Transverse colon (tissue), 4 donors: ENCODE measurements at regions not wholly inside any gene's neighbourhood (a gene's known extent, or its start where the extent isn't known, plus 50 kb on each side); places are given as distances from the start of the nearest gene placed in this dataset.

Experiments used
- DNase-seq: peaks from one replicate; pipeline ENCODE4 v3.0.0-alpha.2; 2019
- H3K27ac ChIP-seq, 4 donors: fragments of 200-600 bp; sonication (generic); 2 replicates each; pipeline ENCODE4 v1.5.1; 2016 to 2018; ENCODE audit warnings: inconsistent platforms in 4 of 4
- H3K27me3 ChIP-seq: fragments of 200-600 bp; sonication (generic); 2 replicates; pipeline ENCODE4 v1.5.1; 2017; ENCODE audit warnings: inconsistent platforms
- H3K36me3 ChIP-seq, 4 donors: fragments of 200-600 bp; sonication (generic); 2 replicates each; pipeline ENCODE4 v1.5.1; 2017 to 2019; ENCODE audit warnings: inconsistent platforms in 4 of 4
- H3K4me1 ChIP-seq, 4 donors: fragments of 200-600 bp; sonication (generic); 2 replicates each; pipeline ENCODE4 v1.5.1; 2017 to 2020; ENCODE audit warnings: inconsistent platforms in 4 of 4
- H3K4me3 ChIP-seq, 4 donors: fragments of 200-600 bp; sonication (generic); 1 replicate in 1 of 4; 2 replicates in 3 of 4; pipeline versions ENCODE4 v1.5.1 to v1.6.1; 2017 to 2019; ENCODE audit warnings: inconsistent platforms in 4 of 4
- H3K9me3 ChIP-seq, 2 donors: fragments of 200-600 bp; sonication (generic); 2 replicates each; pipeline ENCODE4 v1.5.1; 2017 to 2019; ENCODE audit warnings: inconsistent platforms in 2 of 2
- EP300 ChIP-seq: sonication (generic); formaldehyde crosslinking; IDR thresholded peaks from one replicate; pipeline ENCODE4 v1.6.1; 2017; ENCODE audit warnings: antibody characterized with exemption, low read depth
- POLR2A ChIP-seq: fragments of 450-650 bp; IDR thresholded peaks from one replicate; pipeline ENCODE4 v1.6.1; 2016; ENCODE audit warnings: antibody characterized with exemption, mild to moderate bottlenecking, moderate library complexity
- POLR2AphosphoS5 ChIP-seq, 3 donors: sonication (generic); formaldehyde crosslinking; IDR thresholded peaks; one replicate each; pipeline ENCODE4 v1.6.1; 2016; ENCODE audit warnings: antibody characterized with exemption in 3 of 3
- WGBS, 2 donors: methylation state at CpG; one replicate each; pipeline ENCODE4 v1.1.5; 2018; ENCODE audit warnings: low coverage in 1 of 2; 5-methylcytosine and 5-hydroxymethylcytosine counted together
- in situ Hi-C, 4 donors: fragments of 200-750 bp; cut with MboI; loops; one replicate each; pipeline versions ENCODE4 v1.15.0 to v1.15.1; 2017; ENCODE audit warnings: low sequenced_read_pairs in 3 of 4, low pct_ligation_motif_present in 1 of 4, low pct_unique_long_range_greater_than_20kb in 1 of 4
- intact Hi-C: fragments of 100-400 bp; cut with DNase I; formaldehyde crosslinking; loops from one replicate; pipeline ENCODE4 v1.15.1; 2023; ENCODE audit warnings: low total_unique reads
- TF ChIP-seq, protein P1 (sequence below), 5 experiments: fragments of 200-600 bp in 3 of 5; fragments of 450-650 bp in 2 of 5; sonication (generic) in 3 of 5; IDR thresholded peaks; 1 replicate in 2 of 5; 2 replicates in 3 of 5; pipeline ENCODE4 v1.5.1; 2016 to 2017; ENCODE audit warnings: antibody characterized with exemption in 5 of 5, inconsistent platforms in 3 of 5, mild to moderate bottlenecking in 2 of 5, moderate library complexity in 1 of 5

DNA sequence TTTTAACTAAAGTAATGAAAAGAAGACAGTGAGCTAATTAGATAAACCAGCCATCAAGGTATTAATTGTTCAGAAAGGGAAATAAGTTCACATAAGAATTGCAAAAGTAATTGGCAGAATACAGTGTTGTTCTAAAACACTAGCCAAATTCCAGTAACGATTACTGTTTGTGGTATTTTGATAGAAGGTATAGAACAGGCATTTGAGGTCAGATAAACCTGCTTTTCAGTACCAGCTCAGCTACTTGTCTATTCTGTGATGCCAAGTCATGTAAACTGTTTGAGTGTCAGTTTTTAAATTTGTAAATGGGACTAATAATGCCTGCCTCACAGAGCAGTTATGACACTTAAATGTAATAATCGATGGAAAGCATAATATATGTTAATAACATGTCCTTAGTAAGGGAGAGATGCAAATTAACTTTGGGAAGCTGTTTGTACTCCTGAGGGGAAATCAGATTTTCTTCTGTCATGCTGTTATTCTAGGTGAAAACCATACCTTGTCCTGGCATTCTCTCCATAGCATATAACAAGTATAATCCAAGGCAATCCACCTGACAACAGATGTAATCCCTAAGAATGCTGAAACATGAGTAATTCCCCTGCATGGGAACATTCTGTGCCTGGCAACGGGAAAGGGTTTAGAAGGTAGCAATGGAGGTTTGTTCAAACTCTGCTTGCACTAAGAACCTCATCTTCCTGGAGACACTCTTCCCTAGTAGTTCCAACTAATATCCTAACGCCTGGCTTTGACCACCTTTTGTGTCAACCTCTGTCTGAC lies 509.5 kb upstream of the PAPPA start:
- DNase-seq, result no peak

DNA sequence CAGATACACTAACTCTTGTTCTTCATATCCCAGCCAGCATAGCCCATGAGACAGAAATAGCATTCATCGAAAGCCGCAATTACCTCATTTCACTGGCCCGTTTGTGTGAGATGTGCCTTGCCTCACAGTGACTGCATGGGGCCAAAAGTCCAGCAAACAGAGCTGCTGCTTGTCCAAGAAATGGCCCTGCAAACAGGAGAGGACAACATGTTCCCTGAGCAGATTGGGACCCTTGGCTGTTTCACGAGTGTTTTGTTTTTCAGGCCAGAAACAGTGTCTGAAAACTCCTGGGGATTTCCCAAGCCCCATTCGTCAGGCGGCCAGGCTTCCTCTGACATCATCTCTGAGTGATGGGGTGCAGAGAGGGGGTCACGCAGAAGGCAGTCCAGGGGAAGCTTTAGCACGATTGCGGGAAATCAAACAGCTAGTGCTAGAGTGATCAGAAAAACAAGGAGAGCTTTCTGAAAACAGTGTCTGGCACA lies 503.6 kb upstream of the PAPPA start:
- in situ Hi-C loops (no loop called here), intact Hi-C loops (no loop called here)
- no peaks in the 10 kb centered on the region for H3K9me3 ChIP-seq
- no peaks in the 10 kb centered on the region for H3K27me3 ChIP-seq
- H3K27ac ChIP-seq, result peak overlapping the region; percentile 58 to 72 (median 65)
- H3K36me3 ChIP-seq, result no peaks in the 10 kb centered on the region
- DNase-seq, result peak; percentile 50
- TF ChIP-seq POLR2AphosphoS5 (IDR thresholded peaks at IDR 0.05), result peak; percentile 70 to 86 (median 76)
- peak; percentile 91 for TF ChIP-seq EP300
- TF ChIP-seq, protein P1, sequence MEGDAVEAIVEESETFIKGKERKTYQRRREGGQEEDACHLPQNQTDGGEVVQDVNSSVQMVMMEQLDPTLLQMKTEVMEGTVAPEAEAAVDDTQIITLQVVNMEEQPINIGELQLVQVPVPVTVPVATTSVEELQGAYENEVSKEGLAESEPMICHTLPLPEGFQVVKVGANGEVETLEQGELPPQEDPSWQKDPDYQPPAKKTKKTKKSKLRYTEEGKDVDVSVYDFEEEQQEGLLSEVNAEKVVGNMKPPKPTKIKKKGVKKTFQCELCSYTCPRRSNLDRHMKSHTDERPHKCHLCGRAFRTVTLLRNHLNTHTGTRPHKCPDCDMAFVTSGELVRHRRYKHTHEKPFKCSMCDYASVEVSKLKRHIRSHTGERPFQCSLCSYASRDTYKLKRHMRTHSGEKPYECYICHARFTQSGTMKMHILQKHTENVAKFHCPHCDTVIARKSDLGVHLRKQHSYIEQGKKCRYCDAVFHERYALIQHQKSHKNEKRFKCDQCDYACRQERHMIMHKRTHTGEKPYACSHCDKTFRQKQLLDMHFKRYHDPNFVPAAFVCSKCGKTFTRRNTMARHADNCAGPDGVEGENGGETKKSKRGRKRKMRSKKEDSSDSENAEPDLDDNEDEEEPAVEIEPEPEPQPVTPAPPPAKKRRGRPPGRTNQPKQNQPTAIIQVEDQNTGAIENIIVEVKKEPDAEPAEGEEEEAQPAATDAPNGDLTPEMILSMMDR (IDR thresholded peaks at IDR 0.05), result no peak
- no peak for TF ChIP-seq POLR2A
- no peak overlapping the region for H3K4me3 ChIP-seq
- H3K4me1 ChIP-seq, result no peaks in the 10 kb centered on the region
- 64 to 72% methylated on average over 5 to 9 of the region's 9 CpGs for WGBS, 2 donors

More for the DNA sequence above, 509.5 kb upstream of the PAPPA start:
- Histone ChIP-seq H3K4me3 (no peak overlapping the region), H3K36me3 (no peaks in the 10 kb centered on the region), H3K27me3 (no peaks in the 10 kb centered on the region), H3K27ac (no peak overlapping the region), H3K4me1 (peaks cover 0 to 5% (median 0%) of the 10 kb centered on the region in 4 donors), H3K9me3 (no peaks in the 10 kb centered on the region)
- 71 to 82% methylated on average over 4 of the region's 4 CpGs for WGBS, 2 donors
- intact Hi-C loops (no loop called here), in situ Hi-C loops (no loop called here)
- no peak for TF ChIP-seq POLR2A
- TF ChIP-seq EP300, result no peak
- no peak for TF ChIP-seq POLR2AphosphoS5 (IDR thresholded peaks at IDR 0.05)
- TF ChIP-seq, protein P1 (IDR thresholded peaks at IDR 0.05), result no peak

DNA sequence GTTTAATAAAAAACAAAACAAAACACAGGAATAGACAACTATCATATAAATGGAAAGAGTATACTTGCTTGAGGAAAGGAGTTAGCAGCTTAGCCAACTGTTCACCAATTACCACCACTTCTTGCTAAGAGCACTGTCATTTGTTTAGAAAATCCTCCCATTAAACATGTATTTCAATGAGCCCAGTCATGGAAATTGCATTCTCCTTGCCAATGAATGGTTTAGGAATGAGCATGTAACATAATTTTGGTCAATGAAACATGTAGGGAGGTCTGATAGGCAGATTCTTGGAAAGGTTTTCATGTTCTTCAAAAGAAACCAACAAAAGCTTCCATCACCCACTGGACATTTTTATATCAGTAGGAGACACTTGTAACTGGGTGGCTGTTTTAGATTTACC lies 502.8 kb upstream of the PAPPA start:
- Histone ChIP-seq H3K4me3 (no peak overlapping the region), H3K27ac (peak overlapping the region; percentile 58 to 72 (median 65)), H3K4me1 (no peaks in the 10 kb centered on the region), H3K27me3 (no peaks in the 10 kb centered on the region), H3K9me3 (no peaks in the 10 kb centered on the region), H3K36me3 (no peaks in the 10 kb centered on the region)
- no peak for DNase-seq
- in situ Hi-C loops, result no loop called here
- intact Hi-C loops, result no loop called here
- no peak for TF ChIP-seq POLR2A
- no peak for TF ChIP-seq EP300
- peak in 1 of 3 donors; percentile 10 for TF ChIP-seq POLR2AphosphoS5 (IDR thresholded peaks at IDR 0.05)
- TF ChIP-seq, protein P1 (IDR thresholded peaks at IDR 0.05), result no peak

DNA sequence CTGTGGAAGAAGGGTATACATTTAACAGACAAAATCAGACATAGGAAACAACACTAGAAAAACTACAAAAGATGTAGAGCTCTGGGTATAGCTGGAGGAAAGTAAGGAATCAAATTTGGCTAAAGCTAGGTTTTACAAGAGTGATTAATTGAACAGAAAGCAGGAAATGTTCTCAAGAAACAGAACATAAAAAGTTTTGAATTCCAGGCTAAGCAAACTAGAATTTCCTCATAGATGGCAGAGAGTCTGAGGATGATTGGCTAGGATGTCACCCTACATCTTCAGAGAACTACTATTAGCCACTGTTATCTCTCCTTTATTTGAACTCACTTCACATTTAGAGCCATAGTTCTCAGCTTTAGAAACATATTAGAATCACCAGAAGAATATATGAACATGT lies 502.1 kb upstream of the PAPPA start:
- H3K9me3 ChIP-seq, result no peaks in the 10 kb centered on the region
- no peaks in the 10 kb centered on the region for H3K36me3 ChIP-seq
- intact Hi-C loops (no loop called here), in situ Hi-C loops (no loop called here)
- no peaks in the 10 kb centered on the region for H3K27me3 ChIP-seq
- H3K4me3 ChIP-seq, result no peak overlapping the region
- DNase-seq, result no peak
- TF ChIP-seq, protein P1 (IDR thresholded peaks at IDR 0.05), result no peak
- TF ChIP-seq POLR2AphosphoS5 (IDR thresholded peaks at IDR 0.05), result no peak
- TF ChIP-seq EP300, result no peak
- TF ChIP-seq POLR2A, result no peak
- peak overlapping the region; percentile 7 to 72 (median 65) for H3K27ac ChIP-seq
- H3K4me1 ChIP-seq, result no peaks in the 10 kb centered on the region
